ENCODE measurements at regions not wholly inside any gene's neighbourhood (a gene's known extent, or its start where the extent isn't known, plus 50 kb on each side); places are given as distances from the start of the nearest gene placed in this dataset.
"Not testable (repeated sequence)": the region's sequence is repeated elsewhere in the genome, so short reads cannot be mapped to it uniquely, and the experiment has no call there.

DNA sequence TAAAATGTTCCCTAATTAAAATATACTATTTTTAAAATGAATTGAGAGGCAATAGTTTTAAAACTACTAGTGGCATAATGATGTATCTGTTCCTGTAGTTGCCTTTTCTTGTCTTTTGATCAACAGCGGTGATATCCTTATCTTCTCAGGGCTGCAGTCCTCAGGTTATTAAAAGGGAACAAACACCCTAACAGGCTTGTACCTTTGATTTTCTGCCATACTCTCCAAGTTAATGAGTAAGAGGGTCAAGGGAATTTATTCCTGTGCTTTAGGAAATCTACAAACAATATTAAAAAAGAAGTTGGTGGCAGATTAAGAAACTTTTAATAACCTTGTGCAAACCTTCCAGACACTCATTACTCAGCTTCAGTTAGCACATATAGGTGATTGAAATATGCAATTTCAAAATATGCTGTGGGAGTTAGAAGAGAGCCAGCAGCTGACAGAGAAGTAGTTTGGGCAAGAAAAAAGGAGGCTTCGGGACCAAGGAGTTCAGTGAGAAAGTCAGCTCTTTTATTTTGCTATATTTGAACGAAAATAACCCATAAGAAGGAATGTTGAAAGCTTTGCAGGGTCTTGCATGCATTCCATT is 81.0 kb upstream of the TLE4 start:
- H3K4me3 ChIP-seq (ENCODE audit: low read depth, low read length), result no peak overlapping the region
- TF ChIP-seq, protein P1, sequence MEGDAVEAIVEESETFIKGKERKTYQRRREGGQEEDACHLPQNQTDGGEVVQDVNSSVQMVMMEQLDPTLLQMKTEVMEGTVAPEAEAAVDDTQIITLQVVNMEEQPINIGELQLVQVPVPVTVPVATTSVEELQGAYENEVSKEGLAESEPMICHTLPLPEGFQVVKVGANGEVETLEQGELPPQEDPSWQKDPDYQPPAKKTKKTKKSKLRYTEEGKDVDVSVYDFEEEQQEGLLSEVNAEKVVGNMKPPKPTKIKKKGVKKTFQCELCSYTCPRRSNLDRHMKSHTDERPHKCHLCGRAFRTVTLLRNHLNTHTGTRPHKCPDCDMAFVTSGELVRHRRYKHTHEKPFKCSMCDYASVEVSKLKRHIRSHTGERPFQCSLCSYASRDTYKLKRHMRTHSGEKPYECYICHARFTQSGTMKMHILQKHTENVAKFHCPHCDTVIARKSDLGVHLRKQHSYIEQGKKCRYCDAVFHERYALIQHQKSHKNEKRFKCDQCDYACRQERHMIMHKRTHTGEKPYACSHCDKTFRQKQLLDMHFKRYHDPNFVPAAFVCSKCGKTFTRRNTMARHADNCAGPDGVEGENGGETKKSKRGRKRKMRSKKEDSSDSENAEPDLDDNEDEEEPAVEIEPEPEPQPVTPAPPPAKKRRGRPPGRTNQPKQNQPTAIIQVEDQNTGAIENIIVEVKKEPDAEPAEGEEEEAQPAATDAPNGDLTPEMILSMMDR (IDR thresholded peaks at IDR 0.05; ENCODE audit: low read depth, low read length), result no peak

- TF ChIP-seq, protein P1 (IDR thresholded peaks at IDR 0.05; ENCODE audit: low read depth, low read length), result no peak
- no peak overlapping the region for H3K4me3 ChIP-seq (ENCODE audit: low read depth, low read length)
Measured at GRCh38 chr9:79492092-79493009, 79.4 kb upstream of the TLE4 start.

DNA sequence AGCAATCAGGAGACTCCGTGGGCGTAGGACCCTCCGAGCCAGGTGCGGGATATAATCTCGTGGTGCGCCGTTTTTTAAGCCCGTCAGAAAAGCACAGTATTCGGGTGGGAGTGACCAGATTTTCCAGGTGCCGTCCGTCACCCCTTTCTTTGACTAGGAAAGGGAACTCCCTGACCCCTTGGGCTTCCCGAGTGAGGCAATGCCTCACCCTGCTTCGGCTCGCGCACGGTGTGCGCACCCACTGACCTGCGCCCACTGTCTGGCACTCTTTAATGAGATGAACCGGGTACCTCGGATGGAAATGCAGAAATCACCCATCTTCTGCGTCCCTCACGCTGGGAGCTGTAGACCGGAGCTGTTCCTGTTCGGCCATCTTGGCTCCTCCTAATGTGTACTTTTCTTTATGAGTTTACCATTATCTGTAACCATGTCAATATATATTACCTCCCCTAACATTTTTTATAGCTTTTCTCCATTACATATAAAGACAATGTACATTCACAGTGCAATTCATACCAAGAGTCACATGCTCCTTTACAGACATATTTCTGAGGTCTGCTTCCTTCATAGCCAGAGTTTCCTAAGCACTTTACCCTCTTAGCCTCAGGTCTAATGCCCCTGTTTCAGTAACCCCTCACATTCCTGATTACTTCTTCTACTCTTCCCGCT is 71.4 kb upstream of the TLE4 start:
- not testable (repeated sequence) for H3K4me3 ChIP-seq (ENCODE audit: low read depth, low read length)

DNA sequence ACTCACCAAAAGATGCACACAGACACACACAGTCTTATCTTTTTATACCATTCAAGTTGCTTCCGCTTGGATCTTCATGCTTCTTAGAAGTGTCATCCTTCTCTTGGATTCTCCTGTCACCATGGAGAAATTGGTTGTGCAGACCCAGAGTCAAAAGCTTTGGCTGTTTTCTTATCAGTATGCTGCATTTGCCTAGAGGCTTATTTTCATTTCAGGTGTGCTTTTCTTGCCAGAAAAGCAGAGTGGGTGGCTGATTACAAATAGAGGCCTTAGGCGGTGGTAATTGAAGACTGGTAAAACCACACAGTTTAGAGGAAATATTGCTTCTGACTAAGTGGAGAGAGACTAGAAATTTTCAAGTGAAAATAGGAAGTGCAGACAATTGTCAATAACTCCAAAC is 70.2 kb upstream of the TLE4 start:
- TF ChIP-seq, protein P1 (IDR thresholded peaks at IDR 0.05; ENCODE audit: low read depth, low read length), result no peak
- no peak overlapping the region for H3K4me3 ChIP-seq (ENCODE audit: low read depth, low read length)

- TF ChIP-seq, protein P1 (IDR thresholded peaks at IDR 0.05; ENCODE audit: low read depth, low read length), result no peak
- H3K4me3 ChIP-seq (ENCODE audit: low read depth, low read length), result no peak overlapping the region
Measured at GRCh38 chr9:79507801-79508200, 64.0 kb upstream of the TLE4 start.

DNA sequence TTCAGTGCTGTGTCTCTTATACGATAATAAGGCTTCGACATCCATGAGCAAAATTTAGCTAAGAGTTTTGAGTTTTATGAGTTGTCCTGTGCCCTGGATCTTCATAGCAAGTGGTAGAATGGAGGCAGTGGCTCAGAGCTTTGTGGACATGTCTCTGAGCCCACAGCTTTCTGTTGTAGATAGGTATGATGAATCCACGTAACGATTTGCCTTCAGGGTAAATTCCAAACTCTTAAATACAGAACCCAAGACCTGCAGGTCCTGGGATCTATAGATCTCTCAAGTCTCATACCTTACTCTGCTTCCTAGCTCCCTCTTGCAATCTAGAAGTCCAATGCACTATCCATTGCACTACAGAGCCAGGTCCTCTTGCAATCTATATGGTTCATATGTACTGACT is 59.5 kb upstream of the TLE4 start:
- no peak overlapping the region for H3K4me3 ChIP-seq (ENCODE audit: low read depth, low read length)
- TF ChIP-seq, protein P1 (IDR thresholded peaks at IDR 0.05; ENCODE audit: low read depth, low read length), result no peak
